DMS 273 (cell line): ENCODE measurements at regions not wholly inside any gene's neighbourhood (a gene's known extent, or its start where the extent isn't known, plus 50 kb on each side); places are given as distances from the start of the nearest gene placed in this dataset.
"Not testable (repeated sequence)": the region's sequence is repeated elsewhere in the genome, so short reads cannot be mapped to it uniquely, and the experiment has no call there.

ENCODE experiments used
- DNase-seq: peaks from one replicate; lab custom pipeline; 2025; ENCODE audit not compliant: unreplicated experiment; lab: John Stamatoyannopoulos, UW

DNA sequence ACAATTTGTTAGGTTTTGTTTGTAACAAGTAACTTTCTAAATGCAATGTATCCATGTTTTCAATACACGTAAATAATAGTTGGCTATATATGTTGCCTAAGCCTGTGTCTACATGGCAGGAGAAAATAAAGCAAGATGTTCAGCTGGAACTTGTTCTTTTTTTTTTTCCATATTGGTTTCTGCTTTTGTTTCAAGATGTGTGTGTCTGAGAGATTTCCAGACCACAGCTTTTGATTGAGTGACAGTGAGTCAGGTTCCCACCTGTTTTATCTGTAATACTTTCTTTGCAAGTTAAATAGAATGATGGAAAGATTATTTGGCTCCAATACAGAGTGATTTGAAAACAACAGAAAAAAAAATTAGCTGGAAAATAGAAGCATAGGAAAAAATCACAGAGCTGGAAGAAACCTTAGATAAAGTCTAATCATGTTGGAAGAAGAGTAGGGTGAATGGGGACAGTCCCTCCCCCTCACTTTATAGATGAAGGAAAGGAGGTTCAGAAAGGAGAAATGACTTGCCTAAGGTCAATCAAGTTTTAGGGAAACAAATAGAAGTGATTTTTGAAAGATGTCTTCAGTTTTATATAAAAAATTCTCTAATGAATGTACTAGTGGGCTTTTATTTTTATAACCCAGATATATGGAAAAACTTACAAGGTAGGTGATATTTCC, 150.9 kb upstream of the STMND1 start:
- no peak for DNase-seq

- no peak for DNase-seq
Measured at GRCh38 chr6:16950302-16950701, 151.5 kb upstream of the STMND1 start.

GRCh38 chr6:16949716-16950115, 152.1 kb upstream of the STMND1 start:
- DNase-seq, result no peak

- DNase-seq, result no peak
Measured at GRCh38 chr6:16948396-16948795, 153.5 kb upstream of the STMND1 start.

- peak; percentile 63 for DNase-seq
Measured at GRCh38 chr6:16947375-16948015, 154.4 kb upstream of the STMND1 start.

DNA sequence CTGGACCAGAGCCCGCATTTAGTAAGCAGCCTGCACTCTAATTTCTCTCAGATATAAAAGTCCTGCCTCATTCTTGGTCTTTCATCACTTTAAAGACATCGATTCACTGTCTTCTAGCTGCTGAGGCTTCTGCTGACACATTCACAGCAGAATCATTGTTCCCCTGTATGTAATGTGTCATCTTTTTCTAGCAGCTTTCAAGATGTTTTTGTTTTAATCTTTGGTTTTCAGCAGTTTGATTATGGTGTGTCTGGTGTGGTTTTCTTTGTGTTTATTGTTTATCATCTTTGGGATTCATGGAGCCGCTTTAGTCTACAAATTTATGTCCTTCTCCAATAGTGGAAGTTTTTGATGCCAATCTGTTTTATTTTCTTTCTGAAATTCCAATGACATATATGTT, 157.3 kb upstream of the STMND1 start:
- DNase-seq, result no peak

GRCh38 chr6:16939839-16940238, 162.0 kb upstream of the STMND1 start:
- no peak for DNase-seq

DNA sequence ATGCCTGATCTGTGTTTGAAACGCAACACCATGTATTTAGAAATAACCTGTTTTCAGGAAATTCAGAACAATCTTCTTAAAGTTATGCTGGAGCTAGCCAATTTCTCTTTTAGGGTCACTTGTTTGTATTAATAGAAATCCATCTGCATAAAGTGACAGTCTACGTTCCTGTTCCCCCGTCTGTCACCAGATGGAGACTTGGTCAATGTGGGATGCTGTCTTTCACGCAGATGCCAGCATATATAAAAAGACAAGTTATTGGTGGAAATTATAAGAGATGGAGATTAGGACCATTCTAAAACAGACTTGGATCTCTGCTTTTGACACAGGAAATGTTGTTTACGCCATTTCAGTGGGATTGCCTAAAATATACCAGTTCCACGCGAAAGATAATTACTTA, 162.5 kb upstream of the STMND1 start:
- no peak for DNase-seq

GRCh38 chr6:16936893-16937292, 165.0 kb upstream of the STMND1 start:
- DNase-seq, result no peak

- no peak for DNase-seq
Measured at GRCh38 chr6:16933961-16934360, 167.9 kb upstream of the STMND1 start.

GRCh38 chr6:16933532-16933931, 168.3 kb upstream of the STMND1 start:
- DNase-seq, result no peak

GRCh38 chr6:16932920-16933319, 168.9 kb upstream of the STMND1 start:
- DNase-seq, result no peak

DNA sequence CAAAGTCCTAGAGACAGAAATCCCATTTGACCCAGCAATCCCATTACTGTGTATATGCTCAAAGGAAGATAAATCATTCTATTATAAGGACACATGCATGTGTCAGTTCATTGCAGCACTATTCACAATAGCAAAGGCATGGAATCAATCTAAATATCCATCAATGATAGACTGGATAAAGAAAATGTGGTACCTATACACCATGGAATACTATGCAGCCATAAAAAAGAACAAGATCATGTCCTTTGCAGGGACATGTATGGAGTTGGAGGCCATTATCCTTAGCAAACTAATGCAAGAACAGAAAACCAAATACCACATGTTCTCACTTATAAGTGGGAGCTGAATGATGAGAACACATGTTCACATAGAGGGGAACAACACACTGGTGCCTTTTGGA, 169.8 kb upstream of the ATXN1 start:
- DNase-seq, result not testable (repeated sequence)

DNA sequence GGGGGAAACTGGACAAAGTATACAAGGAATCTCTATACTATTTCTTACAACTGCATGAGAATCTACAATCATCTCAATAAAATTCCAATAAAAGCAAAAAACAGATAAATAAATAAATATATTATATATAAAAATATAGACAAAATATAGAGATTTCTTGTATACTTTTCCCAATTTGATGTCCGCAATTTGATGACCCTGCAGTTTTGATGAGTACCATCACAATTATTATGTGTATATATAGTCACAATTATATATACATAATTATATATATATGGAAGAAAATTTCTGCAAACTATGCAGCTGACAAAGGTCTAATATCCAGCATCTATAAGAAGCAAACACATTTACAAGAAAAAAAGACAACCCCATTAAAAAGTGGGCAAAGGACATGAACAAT, 169.2 kb upstream of the ATXN1 start:
- DNase-seq, result no peak

DNA sequence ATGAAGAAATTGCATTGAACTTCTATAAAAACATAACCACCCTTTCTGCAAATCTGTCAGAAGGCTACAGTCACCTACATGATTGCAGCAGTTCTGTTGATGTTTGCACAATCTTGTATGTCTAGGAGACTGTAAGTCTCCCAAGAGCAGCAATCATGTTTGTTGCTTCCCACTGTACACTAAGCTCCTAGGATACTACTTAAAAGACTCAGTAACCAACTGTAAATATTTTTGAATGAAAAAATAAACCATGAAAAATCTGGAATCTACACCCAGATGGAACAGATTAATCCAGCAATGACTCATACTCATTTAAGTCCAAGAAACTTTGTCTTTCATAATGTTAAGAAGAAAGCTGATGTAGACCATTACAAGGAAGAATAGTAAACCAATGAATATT, 168.5 kb upstream of the ATXN1 start:
- DNase-seq, result no peak

DNA sequence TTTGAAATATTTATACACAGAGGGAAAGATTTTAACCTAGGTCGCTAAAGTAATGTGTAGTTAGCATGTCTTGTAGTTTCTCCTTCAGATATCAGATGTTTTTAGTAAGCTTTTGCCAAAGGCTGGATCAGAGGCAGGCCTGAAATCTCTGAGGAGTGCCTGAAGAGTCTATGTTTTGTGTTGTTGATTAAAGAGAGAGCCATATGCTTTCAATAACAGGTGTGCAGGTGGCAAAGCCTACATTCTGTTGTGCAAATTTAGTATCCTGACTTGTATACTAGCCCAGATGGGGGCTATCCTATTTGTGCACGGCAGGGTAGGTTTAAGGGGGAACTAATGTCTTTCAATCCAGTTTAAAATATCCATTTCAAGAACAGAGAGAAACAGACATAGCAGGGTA, 167.1 kb upstream of the ATXN1 start:
- no peak for DNase-seq

GRCh38 chr6:16927205-16927604, 165.9 kb upstream of the ATXN1 start:
- DNase-seq, result no peak

- DNase-seq, result no peak
Measured at GRCh38 chr6:16925461-16925860, 164.2 kb upstream of the ATXN1 start.

- no peak for DNase-seq
Measured at GRCh38 chr6:16922282-16922681, 161.0 kb upstream of the ATXN1 start.

DNA sequence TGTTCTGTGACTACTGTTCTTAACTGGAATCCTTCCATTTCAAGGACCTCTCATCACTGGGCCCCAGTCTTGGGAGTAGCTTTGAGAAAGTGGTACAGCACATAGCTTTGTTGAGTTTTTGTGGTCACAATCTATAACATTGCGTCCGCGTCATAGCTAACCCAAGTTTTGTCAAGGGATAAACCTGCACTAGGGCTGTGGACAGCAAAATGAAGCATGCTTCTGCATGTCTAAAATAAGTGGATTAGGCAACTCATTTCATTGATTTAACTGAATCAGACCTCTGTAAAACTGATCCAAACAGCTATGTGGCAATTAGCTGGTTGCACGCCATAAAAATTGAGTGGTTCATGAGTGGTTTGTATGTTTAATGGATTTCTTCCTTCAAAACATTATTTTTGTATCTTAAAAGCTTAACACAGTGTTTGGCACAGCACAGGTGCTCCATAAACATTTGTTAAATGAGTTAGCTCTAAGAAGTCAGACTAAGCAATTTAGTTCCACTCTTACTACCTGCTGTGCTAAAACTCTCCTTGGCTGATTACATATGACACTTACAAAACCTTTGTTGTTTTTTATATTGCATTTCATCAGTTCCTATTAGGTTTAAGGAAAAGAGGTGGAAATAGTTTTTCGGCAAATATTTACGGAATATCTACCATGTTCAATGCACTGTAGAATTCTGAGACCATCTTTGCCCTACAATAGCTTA, 160.3 kb upstream of the ATXN1 start:
- DNase-seq, result no peak

GRCh38 chr6:16918586-16918985, 157.3 kb upstream of the ATXN1 start:
- no peak for DNase-seq

DNA sequence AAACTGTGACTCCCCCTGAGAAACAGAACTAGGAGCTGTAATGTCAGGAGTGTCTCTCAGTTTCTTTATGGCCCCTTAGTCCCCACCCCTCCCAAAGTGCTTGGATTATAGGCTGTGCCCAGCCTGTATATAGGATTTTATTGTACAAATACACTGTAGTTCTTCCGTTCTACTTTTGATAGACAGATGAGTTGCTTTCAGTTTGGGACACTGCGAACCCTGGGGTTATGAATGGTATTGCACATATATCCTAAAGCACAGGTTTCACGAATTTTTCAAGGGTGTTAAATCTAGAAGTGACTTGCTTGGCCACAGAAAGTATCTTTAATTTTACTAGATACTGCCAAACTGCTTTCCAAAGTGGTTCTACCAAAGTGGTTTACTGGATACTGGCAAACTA, 152.9 kb upstream of the ATXN1 start:
- DNase-seq, result no peak
